Suprapubic skin (tissue), 4 donors: ENCODE measurements at regions not wholly inside any gene's neighbourhood (a gene's known extent, or its start where the extent isn't known, plus 50 kb on each side); places are given as distances from the start of the nearest gene placed in this dataset.

Experiments
- DNase-seq, 2 donors: peaks; one replicate each; pipeline ENCODE4 v3.0.0-alpha.2; 2019; ENCODE audit warnings: low spot score in 2 of 2
- H3K27ac ChIP-seq: fragments of 200-600 bp; sonication (generic); one replicate; pipeline ENCODE4 v1.5.1; 2019
- H3K27me3 ChIP-seq: fragments of 200-600 bp; sonication (generic); one replicate; pipeline ENCODE4 v1.5.1; 2019
- H3K36me3 ChIP-seq: fragments of 200-600 bp; sonication (generic); one replicate; pipeline ENCODE4 v1.5.1; 2019
- H3K4me1 ChIP-seq: fragments of 200-600 bp; sonication (generic); one replicate; pipeline ENCODE4 v1.5.1; 2019
- H3K4me3 ChIP-seq: fragments of 200-600 bp; sonication (generic); one replicate; pipeline ENCODE4 v1.5.1; 2019; ENCODE audit warnings: mild to moderate bottlenecking
- H3K9me3 ChIP-seq: fragments of 200-600 bp; sonication (generic); one replicate; pipeline ENCODE4 v1.5.1; 2019
- CTCF ChIP-seq, 2 donors: fragments of 200-600 bp in 1 of 2; fragments of 450-650 bp in 1 of 2; sonication (generic) in 1 of 2; IDR thresholded peaks; one replicate each; pipeline ENCODE4 v1.5.1; 2016 to 2019; ENCODE audit warnings: antibody characterized with exemption in 2 of 2, mild to moderate bottlenecking in 1 of 2, moderate library complexity in 1 of 2
- EP300 ChIP-seq: sonication (generic); formaldehyde crosslinking; IDR thresholded peaks from one replicate; pipeline ENCODE4 v1.6.1; 2017; ENCODE audit warnings: antibody characterized with exemption
- POLR2A ChIP-seq, 2 donors: fragments of 450-650 bp; IDR thresholded peaks; one replicate each; pipeline ENCODE4 v1.6.1; 2017; ENCODE audit warnings: antibody characterized with exemption in 2 of 2, mild to moderate bottlenecking in 2 of 2, moderate library complexity in 2 of 2
- POLR2AphosphoS5 ChIP-seq, 3 donors: sonication (generic); formaldehyde crosslinking; IDR thresholded peaks; one replicate each; pipeline ENCODE4 v1.6.1; 2017; ENCODE audit warnings: antibody characterized with exemption in 3 of 3
- WGBS: methylation state at CpG from one replicate; pipeline ENCODE4 v1.1.5; 2018; 5-methylcytosine and 5-hydroxymethylcytosine counted together

GRCh38 chr13:88754141-88754540, 1083.0 kb downstream of the SLITRK5 start:
- TF ChIP-seq POLR2A (IDR thresholded peaks at IDR 0.05) (no peak), EP300 (no peak), CTCF (IDR thresholded peaks at IDR 0.05) (no peak), POLR2AphosphoS5 (IDR thresholded peaks at IDR 0.05) (no peak)
- H3K27ac ChIP-seq: no peak overlapping the region
- no peaks in the 10 kb centered on the region for H3K36me3 ChIP-seq
- H3K4me1 ChIP-seq: no peaks in the 10 kb centered on the region
- no peak overlapping the region for H3K4me3 ChIP-seq
- H3K27me3 ChIP-seq: no peaks in the 10 kb centered on the region
- WGBS: 76% methylated on average over 1 of the region's 1 CpG
- H3K9me3 ChIP-seq: no peaks in the 10 kb centered on the region
- no peak for DNase-seq

GRCh38 chr13:88761145-88761544, 1090.0 kb downstream of the SLITRK5 start:
- DNase-seq: no peak
- WGBS: 55% methylated on average over 4 of the region's 4 CpGs

GRCh38 chr13:88764103-88764502, 1092.9 kb downstream of the SLITRK5 start:
- H3K4me3 ChIP-seq: no peak overlapping the region
- no peak for TF ChIP-seq CTCF (IDR thresholded peaks at IDR 0.05)
- no peaks in the 10 kb centered on the region for H3K9me3 ChIP-seq
- no peaks in the 10 kb centered on the region for H3K36me3 ChIP-seq
- H3K27me3 ChIP-seq: no peaks in the 10 kb centered on the region
- no peak overlapping the region for H3K27ac ChIP-seq
- WGBS: 27% methylated on average over 3 of the region's 3 CpGs
- H3K4me1 ChIP-seq: no peaks in the 10 kb centered on the region
- no peak for DNase-seq

More at GRCh38 chr13:88761145-88761544, 1090.0 kb downstream of the SLITRK5 start:
- no peak for TF ChIP-seq CTCF (IDR thresholded peaks at IDR 0.05)
- no peak for TF ChIP-seq EP300
- TF ChIP-seq POLR2AphosphoS5 (IDR thresholded peaks at IDR 0.05): no peak
- no peak for TF ChIP-seq POLR2A (IDR thresholded peaks at IDR 0.05)
- H3K27me3 ChIP-seq: no peaks in the 10 kb centered on the region
- no peak overlapping the region for H3K27ac ChIP-seq
- H3K4me1 ChIP-seq: no peaks in the 10 kb centered on the region
- H3K4me3 ChIP-seq: no peak overlapping the region
- no peaks in the 10 kb centered on the region for H3K36me3 ChIP-seq
- H3K9me3 ChIP-seq: no peaks in the 10 kb centered on the region

GRCh38 chr13:88800505-88800904, 1129.3 kb downstream of the SLITRK5 start:
- Histone ChIP-seq H3K9me3 (no peaks in the 10 kb centered on the region), H3K27ac (no peak overlapping the region), H3K27me3 (no peaks in the 10 kb centered on the region), H3K36me3 (no peaks in the 10 kb centered on the region), H3K4me1 (no peaks in the 10 kb centered on the region), H3K4me3 (no peak overlapping the region)
- TF ChIP-seq CTCF (IDR thresholded peaks at IDR 0.05) (no peak), EP300 (no peak), POLR2A (IDR thresholded peaks at IDR 0.05) (no peak), POLR2AphosphoS5 (IDR thresholded peaks at IDR 0.05) (no peak)
- DNase-seq: no peak
- 78% methylated on average over 1 of the region's 1 CpG for WGBS

GRCh38 chr13:88801361-88801760, 1130.2 kb downstream of the SLITRK5 start:
- no peak overlapping the region for H3K27ac ChIP-seq
- no peaks in the 10 kb centered on the region for H3K36me3 ChIP-seq
- WGBS: 89% methylated on average over 1 of the region's 1 CpG
- no peak overlapping the region for H3K4me3 ChIP-seq
- H3K27me3 ChIP-seq: no peaks in the 10 kb centered on the region
- H3K9me3 ChIP-seq: no peaks in the 10 kb centered on the region
- TF ChIP-seq CTCF (IDR thresholded peaks at IDR 0.05) (no peak), POLR2A (IDR thresholded peaks at IDR 0.05) (no peak), EP300 (no peak), POLR2AphosphoS5 (IDR thresholded peaks at IDR 0.05) (no peak)
- no peaks in the 10 kb centered on the region for H3K4me1 ChIP-seq
- no peak for DNase-seq
